Dedifferentiated amniotic fluid mesenchymal stem cell (primary cell): ENCODE measurements at regions not wholly inside any gene's neighbourhood (a gene's known extent, or its start where the extent isn't known, plus 50 kb on each side); places are given as distances from the start of the nearest gene placed in this dataset.
"Not testable (repeated sequence)": the region's sequence is repeated elsewhere in the genome, so short reads cannot be mapped to it uniquely, and the experiment has no call there.

Experiments
- DNase-seq: peaks from one replicate; pipeline ENCODE4 v3.0.0-alpha.2; 2016; ENCODE audit errors: extremely low spot score

- DNase-seq = no peak
Observed at GRCh38 chr12:87679251-87679650, 349.9 kb downstream of the C12orf50 start.

DNA sequence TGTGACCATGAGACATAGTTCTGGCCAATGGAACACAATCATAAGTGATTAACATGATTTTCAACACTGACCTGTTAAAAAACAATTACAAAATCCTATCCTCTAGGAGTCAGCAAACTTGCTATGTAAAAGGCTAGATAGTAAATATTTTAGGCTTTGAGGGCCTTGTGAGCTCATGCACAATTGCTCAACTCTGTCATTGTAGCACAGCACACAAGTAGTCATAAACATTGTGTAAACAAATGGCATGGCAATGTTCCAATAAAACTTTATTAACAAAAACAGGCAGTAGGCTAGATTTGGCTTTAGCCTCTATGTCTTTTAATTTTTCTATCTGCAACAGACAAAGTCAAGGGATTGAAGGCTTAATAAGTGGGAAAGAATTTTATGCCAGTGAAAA lies 350.7 kb downstream of the C12orf50 start:
- no peak for DNase-seq

DNA sequence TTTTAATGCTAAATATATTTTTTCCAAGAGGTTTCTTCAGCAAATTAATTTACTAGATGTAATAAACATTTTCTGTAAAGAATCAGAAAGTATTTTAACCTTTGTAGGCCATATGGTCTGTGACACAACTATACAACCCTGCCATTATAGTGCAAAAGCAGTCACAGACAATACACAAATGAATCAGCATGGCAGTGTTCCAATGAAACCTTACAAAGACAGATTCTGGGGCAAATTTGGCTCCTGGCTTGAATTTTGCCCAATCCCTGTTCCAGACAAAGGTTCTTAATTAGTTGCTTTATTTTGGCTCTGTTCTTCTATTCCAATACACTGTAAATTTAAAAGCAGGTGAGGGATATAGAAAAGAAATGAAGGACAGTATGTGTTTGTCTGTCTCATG lies 352.5 kb downstream of the C12orf50 start:
- no peak for DNase-seq

DNA sequence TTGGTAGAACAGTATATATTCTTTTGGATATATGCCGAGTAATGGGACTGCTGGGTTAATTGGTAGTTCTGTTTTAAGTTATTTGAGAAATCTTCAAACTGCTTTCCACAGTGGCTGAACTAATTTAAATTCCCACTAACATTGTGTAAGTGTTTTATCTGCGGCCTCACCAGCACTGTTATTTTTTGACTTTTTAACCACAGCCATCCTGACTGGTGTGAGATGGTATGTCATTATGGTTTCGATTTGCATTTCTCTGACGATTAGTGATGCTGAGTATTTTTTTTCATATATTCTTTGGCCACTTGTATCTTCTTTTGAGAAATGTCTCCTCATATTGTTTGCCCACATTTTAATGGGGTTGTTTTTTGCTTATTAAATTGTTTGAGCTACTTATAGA lies 357.4 kb downstream of the C12orf50 start:
- DNase-seq = no peak

- DNase-seq = no peak
Observed at GRCh38 chr12:87670448-87670847, 358.8 kb downstream of the C12orf50 start.

DNA sequence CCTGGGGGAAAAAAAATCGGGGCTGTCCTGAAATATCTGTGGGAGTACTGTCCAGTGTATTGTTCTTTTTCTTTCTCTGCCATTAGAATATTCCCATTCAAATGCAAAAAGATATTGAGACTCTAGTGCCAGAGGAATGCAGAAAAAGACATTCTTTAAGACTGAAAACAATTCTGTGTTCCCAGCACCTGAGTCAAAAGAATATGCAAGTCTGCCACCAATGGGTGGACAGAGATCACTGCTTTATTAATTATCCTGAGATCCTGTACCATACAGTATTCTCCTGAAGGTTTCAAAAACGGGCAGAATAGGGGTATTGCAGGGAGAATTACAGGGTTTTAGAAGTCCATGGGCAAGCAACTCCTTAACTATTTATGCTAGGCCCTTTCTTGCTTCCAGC lies 361.8 kb downstream of the C12orf50 start:
- peak; percentile 20 for DNase-seq

GRCh38 chr12:87661786-87662377 lies 367.3 kb downstream of the C12orf50 start:
- peak; percentile 16 for DNase-seq

- no peak for DNase-seq
Observed at GRCh38 chr12:87660987-87661774, 368.0 kb downstream of the C12orf50 start.

DNA sequence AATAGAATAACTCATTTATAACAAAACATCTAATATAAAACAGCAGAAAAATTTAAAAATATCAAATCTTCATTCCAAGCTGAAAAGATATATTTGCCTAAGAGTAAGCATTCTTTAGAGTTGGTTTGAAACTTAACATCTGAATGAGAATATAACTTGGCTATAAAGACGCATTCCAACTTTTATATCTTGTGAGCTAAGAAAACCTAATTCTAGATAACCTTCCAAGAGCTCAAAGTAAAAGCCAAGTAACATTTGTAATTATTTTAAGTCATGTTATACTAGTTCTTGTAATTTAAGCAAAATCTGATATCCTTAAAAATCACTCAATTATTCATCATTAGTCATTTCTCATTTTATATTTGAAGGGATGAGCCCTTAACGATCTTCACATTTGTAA lies 368.9 kb downstream of the C12orf50 start:
- DNase-seq = no peak

- DNase-seq = no peak
Observed at GRCh38 chr12:87656311-87656710, 372.9 kb downstream of the C12orf50 start.

DNA sequence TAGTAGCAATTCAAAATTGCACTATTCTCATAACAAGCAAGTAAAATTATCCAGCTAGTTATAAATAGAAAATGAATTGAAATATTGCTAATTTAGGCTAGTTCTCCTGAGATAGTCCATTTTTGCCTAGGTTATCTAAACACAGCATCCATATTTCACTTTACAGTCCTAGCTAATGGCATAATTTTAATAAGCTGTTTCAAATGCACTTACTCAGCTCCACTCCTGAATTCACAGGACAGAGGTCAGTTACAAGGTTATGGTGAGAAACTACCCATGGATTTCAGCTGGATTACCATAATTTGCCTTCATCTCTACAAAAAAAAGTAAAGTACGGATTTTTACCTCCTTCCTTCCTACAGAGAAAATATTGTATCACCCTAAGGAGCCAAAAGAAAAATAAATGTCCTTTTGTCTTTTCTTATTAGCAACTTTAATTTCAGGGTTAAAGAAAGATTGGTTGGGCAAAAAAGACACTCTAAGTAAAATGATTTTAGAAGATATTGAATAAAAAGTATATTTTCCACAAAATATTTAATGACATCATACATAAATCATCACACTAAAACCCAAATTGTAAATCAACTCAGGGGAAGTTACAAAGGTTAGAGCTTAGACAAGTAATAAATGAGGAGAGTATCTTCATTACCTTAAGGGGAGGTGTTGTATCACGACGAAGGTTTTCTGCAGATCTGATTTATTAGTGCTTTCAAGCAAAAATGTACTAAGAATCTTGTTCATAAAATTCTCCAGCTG lies 377.4 kb downstream of the C12orf50 start:
- no peak for DNase-seq

GRCh38 chr12:87642245-87642644 lies 387.0 kb downstream of the C12orf50 start:
- no peak for DNase-seq

DNA sequence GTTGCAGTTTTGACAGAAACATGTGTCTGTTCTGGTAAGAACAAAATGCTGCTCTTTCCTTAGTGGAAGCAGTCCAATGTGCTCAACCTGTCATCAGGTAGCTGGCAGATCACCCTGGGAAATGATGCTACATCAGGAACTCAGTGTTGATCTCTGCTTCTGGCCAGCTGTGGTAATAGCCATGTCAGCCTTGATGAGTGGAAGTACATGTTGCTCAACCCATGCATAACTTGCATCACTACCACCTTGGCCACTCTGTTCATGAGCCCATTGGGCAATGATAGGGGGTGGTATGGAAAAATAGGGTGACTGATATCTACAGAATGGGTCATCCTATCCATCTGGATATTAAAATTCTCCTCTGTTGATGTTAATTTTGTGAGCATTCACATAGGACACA lies 411.0 kb downstream of the C12orf50 start:
- DNase-seq = no peak

GRCh38 chr12:87612996-87613395 lies 416.2 kb downstream of the C12orf50 start:
- DNase-seq = no peak

DNA sequence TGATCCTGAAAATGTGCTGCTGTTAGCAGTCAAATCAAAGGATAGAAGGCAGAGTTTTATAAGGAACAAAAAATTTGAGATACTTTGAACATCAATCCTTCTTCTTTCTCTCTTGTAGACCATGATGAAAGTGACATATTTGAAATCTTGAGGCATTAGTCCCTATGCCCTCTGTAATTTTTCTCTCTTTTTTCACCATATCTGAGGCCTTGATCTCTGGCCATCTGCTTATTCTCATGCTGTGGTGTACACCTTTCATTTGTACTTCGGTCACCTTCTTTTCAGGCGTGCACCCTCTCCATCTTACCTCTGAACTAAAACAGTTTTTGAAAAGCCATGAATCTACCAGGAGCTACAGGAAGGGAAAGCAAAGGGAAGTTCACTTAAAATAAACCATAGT lies 420.9 kb downstream of the C12orf50 start:
- DNase-seq = no peak

DNA sequence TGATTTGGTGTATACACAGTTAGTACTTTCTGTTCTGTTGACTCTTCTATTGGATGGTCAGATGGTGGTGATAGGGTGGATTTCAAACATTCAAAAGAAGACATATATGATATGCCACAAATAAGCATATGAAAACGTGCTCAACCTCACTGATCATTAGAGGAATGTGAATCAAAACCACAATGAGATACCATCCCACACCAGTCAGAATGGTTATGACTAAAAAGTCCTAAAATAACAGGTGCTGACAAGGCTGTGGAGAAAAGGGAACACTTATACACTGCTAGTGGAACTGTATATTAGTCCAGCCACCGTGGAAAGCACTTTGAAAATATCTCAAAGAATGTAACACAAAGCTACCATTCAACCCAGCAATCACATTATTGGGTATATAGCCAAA lies 425.5 kb downstream of the C12orf50 start:
- DNase-seq = no peak

DNA sequence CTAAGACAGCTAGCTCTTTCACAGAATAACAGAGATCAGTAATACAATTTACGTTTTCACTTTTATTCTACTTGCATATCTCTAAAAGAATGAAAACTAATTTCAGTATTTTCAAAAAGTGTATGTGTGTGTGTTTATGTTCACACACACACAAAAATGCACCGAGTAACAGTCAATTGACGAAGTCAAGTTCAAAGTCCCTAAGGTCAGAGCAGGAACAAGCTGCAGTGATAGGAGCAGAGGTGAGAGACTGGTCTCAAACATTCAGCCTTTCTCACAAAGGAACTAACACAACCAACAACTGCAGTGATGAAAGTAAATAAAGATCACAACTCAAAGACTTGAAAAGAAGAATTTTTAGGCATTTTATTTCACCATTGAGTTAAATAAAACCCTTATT lies 429.7 kb downstream of the C12orf50 start:
- no peak for DNase-seq

DNA sequence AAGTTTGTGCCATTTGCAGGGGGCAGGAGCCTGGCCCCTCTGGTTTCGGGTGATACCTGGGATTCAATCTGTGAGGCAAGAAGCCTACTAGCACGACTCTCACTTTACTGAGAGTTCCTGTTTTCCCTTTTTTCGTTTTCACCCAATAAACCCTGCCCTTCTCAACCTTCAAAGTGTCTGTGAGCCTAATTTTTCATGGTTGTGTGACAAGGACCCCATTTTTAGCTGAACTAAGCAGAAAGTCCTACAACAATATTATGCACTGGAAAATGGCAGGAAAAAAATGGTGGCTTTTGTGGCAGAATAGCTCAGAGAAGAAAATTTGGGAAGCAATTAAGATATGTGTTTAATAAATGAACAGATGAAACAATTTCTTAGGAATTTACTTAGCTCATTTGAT lies 432.1 kb downstream of the C12orf50 start:
- no peak for DNase-seq

GRCh38 chr12:87596636-87597035 lies 432.6 kb downstream of the C12orf50 start:
- DNase-seq = no peak

DNA sequence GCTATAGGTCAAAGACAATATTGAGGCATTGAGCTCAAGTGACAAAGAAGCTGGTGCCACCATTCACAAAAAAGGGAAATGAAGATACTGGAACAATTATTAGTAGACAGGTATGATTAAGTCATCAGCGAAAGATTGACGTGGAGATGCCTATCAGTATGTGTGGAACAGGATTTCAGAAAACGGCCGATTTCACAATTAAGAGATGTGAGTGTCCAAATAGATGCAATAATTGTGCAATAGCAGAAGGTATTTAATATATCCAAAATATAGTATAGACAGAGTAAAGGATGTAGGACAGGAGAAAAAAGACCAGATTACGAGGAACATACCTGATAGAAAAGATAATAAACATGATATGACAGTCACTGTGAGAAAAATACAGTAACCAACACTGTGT lies 433.1 kb downstream of the C12orf50 start:
- DNase-seq = no peak

GRCh38 chr12:87585882-87586557 lies 443.2 kb downstream of the C12orf50 start:
- DNase-seq = no peak

- DNase-seq = not testable (repeated sequence)
Observed at GRCh38 chr12:87579091-87579490, 450.1 kb downstream of the C12orf50 start.
